AG09319 (cell line): ENCODE measurements at regions not wholly inside any gene's neighbourhood (a gene's known extent, or its start where the extent isn't known, plus 50 kb on each side); places are given as distances from the start of the nearest gene placed in this dataset.

Source experiments
- DNase-seq: peaks from one replicate; pipeline ENCODE4 v3.0.0-alpha.2; 2010; ENCODE audit warnings: low read depth; ENCODE audit errors: extremely low read depth
- CTCF ChIP-seq: IDR thresholded peaks from 2 replicates; pipeline ENCODE4 v1.5.1; 2011; ENCODE audit warnings: low read depth, mild to moderate bottlenecking, inconsistent platforms, low read length, moderate library complexity

- DNase-seq, result no peak
- no peak for TF ChIP-seq CTCF
Observed at GRCh38 chr1:209150114-209150513, 433.4 kb upstream of the CAMK1G start.

- no peak for DNase-seq
- no peak for TF ChIP-seq CTCF
Observed at GRCh38 chr1:209153411-209153810, 430.1 kb upstream of the CAMK1G start.

- TF ChIP-seq CTCF, result no peak
- no peak for DNase-seq
Observed at GRCh38 chr1:209154912-209155311, 428.6 kb upstream of the CAMK1G start.

- no peak for TF ChIP-seq CTCF
- DNase-seq, result no peak
Observed at GRCh38 chr1:209155546-209155945, 428.0 kb upstream of the CAMK1G start.

GRCh38 chr1:209156991-209157390 lies 426.5 kb upstream of the CAMK1G start:
- TF ChIP-seq CTCF, result no peak
- DNase-seq, result no peak

- DNase-seq, result no peak
Observed at GRCh38 chr1:209157546-209158249, 425.8 kb upstream of the CAMK1G start.

GRCh38 chr1:209158851-209159250 lies 424.7 kb upstream of the CAMK1G start:
- no peak for TF ChIP-seq CTCF

More at GRCh38 chr1:209157546-209158249, 425.8 kb upstream of the CAMK1G start:
- TF ChIP-seq CTCF, result no peak

More at GRCh38 chr1:209158851-209159250, 424.7 kb upstream of the CAMK1G start:
- DNase-seq, result no peak
